Glomerular visceral epithelial cell (primary cell): ENCODE measurements at regions not wholly inside any gene's neighbourhood (a gene's known extent, or its start where the extent isn't known, plus 50 kb on each side); places are given as distances from the start of the nearest gene placed in this dataset.

Experiments
- DNase-seq: peaks from one replicate; pipeline ENCODE4 v3.0.0-alpha.2; 2016; ENCODE audit errors: extremely low spot score

DNA sequence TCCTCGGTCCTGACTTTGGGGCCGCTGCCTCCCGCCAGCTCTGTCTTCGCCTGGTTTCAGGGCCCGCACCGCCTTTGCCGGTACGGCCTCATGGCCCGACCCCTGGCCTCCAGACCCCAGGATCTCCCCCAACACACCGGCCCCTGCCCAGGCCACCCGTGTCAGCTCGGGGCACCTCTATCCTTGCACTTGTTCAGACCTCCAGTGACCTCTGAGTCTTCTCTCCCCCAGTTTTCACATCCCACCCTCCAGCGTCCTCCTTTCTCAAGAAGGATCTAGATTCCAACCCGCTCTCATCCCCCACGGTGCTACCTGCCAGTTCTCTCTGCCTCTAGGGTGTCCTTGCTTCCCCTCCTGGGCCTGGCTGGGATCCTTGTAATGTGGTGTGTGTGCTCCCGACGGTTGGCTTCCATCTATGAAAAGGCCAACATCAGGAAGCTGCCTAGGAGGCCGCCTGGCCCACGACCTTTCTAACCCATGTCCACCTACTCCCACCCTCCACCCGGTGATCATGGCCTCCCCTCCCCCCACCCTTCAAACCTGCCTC lies 61.1 kb downstream of the SPATA31C2 start:
- no peak for DNase-seq

DNA sequence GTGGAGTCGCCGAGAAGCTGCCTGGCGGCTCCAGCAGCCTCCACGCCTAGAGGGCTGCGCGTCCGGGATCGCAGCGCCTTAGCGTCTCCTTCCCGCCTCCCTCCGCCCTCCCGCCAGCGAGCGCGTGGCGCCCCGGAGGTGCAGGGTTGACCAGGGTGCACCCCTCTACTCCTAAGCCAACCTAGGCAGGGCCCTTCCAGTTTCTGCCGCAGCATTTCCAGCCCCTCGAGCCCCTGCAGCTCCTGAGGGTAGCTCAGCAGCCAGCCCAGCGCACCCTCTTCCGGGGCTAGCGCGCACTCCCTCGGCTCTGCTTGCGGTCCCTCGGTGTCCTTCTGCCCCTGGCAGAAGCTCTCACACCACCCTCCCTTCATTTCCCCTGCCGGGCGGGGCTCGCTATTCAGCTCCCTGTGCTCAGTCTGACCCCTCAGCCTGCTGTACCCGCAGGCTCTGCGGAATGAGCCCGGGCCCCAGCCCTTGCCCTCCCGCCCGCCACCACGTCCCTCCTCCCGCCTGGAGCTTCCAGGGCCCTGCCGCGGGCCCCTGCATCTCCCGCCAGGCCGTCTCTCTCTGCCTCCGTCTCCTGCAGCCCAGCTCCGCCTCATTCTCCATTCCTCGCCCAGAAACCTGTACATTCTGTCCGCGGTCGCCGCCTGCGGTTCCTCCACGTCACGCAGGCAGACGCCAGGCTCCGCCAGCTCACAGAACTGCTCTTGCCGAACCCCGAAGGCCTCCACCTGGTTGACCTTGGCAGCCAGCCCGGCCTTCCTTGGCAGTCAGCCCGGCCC lies 61.8 kb downstream of the SPATA31C2 start:
- DNase-seq, result peak; percentile 98

DNA sequence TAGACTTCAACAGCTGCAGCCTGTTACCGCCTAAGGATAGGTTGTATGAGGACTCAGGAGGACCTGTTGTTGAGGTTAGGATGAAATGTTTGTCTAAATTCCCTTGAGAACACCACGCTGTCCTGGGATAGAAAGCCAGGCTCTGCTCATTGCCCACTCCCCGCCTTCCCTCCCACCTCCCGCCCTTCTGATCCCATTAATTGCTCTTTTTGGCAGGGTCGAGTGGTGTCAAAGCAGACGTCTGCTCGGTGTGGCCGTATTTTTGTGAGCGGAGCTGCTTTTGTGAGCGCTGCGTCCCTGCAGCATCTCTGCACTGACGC lies 62.3 kb downstream of the SPATA31C2 start:
- no peak for DNase-seq

DNA sequence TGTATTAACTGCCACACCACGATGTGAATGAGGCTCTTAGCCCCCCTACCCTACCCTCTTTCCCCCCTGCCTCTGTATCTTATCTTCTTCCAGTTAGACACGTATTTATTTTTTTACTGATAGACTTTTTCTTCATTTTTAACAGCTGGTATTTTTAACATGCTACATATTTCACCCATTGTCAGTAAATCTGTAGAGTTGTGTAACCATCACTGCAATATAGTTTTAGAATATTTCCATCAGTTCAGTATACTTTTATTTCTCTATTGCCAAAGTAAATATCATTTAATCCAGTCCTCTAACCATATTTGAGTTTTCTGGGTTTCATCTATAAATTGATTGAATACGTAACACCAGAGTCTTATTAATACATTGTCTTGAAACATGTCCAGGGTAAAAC lies 62.8 kb downstream of the SPATA31C2 start:
- DNase-seq, result no peak

DNA sequence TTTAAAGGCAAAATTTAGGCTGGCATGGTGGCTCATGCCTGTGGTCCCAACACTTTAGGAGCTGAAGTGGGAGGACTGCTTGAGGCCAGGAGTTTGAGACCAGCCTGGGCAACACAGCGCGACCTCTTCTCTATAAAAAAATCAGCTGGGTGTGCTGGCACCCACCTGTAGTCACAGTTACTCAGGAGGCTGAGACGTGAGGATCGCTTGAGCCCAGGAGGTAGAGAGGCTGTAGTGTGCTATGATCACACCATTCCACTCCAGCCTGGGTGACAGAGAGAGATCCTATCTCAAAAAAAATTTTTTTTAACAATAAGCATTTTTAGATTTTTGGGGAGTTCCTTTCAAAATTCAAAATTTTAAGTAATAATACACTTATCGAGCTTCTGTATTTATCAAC lies 63.3 kb downstream of the SPATA31C2 start:
- DNase-seq, result no peak

DNA sequence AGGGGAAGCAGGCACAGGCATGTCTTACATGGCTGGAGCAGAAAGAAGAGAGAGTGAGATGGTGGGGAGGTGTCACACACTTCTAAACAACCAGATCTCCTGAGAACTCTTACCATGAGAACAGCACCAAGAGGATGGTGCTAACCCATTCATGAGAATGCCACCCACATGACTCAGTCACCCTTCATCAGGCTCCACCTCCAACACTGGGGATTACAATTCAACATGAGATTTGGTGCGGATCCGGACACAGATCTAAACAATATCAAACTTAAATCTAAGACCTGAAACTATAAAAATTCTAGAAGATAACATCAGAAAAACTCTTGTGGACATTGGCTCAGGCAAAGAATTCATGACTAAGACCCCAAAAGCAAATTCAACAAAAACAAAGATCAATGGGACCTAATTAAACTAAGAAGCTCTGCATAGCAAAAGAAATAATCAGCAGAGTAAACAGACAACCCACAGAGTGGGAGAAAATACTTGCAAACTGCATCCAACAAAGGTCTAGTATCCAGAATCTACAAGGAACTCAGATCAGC lies 65.4 kb downstream of the SPATA31C2 start:
- no peak for DNase-seq

DNA sequence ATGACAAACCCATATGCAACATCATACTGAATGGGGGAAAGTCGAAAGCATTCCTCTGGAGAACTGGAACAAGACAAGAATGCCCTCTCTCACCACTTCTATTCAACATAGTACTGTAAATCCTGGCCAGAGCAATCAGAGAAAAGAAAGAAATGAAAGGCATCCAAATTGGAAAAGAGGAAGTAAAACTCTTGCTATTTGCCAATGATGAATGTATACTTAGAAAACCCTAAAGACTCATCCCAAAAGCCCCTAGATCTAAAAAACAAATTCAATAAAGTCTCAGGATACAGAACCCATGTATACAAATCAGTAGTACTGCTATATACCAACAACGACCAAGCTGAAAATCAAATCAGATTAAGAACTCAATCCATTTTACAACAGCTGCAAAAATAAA lies 66.9 kb downstream of the SPATA31C2 start:
- no peak for DNase-seq

DNA sequence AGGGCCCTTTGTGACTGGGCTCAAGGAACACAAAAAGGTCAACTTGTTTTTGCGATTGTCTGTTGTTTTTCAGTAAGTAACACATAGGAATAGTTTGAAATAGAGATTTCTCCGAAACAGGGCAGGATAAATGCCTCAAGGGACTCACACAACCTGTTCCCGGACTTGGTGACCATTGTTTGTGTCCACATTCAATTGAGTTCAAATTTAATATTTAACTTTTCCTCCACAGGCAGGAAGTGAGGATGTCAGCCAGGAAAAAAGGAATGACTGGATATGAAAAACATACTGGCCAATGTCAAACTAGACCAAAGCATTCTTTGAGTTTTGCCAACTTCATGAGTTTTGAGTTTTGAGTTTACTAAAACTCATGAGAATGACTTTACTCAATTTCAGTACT lies 72.7 kb downstream of the SPATA31C2 start:
- no peak for DNase-seq

DNA sequence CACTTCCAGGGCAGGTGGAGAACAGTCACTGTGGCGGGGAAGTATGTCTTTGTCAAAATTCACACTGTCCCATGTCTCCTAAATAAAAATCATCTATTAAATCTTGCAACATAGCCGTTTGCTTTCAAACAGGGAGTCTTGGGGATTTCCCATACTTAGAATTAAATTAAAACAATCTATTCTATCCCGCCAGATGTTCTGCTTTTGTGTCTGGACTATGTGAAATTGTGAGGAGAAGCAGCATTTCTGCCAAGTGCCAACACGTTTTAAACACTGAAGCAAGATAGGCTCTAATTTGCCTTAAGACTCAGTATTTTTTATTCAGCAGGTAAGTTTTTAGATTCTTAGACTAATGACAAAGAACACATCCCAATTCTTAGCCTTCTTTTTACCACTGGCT lies 73.7 kb downstream of the SPATA31C2 start:
- no peak for DNase-seq

DNA sequence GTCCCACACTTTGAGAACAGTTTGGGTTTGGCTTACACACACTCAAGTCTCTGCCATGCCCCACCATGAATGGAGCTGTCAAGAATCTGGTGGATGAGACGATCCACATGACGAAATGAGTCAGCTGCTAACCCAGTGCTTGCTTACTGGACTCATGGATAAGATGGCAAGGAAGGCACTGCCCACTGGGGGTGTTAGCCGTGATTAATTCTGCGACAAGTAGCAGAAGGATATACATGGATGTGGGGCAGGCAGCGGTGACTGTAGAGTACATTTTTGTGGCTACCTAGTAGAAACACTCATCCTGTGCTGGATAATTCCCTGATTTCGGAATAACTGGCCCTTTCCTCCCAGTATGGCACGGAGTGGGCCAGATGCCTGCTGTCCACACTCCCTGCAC lies 77.5 kb downstream of the SPATA31C2 start:
- DNase-seq, result peak; percentile 40

DNA sequence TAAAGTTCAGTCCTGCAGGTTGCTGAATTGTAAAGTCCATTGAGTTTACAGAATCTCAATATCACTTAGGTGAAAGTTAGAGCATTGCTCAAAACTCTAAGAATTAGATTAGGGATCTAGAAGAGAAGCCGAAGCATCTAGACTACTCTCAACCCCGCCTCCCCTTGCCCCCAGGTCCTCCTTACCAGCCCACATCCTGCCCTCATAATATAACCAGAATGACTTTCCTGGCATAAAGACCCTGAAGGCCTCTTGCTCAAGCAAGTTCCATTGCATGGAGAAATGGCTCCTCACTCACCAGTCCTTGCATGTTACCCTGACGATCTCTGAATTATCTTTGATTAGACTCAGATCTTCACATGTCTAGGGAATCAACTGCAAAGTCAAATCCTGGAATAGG lies 78.8 kb downstream of the SPATA31C2 start:
- no peak for DNase-seq

DNA sequence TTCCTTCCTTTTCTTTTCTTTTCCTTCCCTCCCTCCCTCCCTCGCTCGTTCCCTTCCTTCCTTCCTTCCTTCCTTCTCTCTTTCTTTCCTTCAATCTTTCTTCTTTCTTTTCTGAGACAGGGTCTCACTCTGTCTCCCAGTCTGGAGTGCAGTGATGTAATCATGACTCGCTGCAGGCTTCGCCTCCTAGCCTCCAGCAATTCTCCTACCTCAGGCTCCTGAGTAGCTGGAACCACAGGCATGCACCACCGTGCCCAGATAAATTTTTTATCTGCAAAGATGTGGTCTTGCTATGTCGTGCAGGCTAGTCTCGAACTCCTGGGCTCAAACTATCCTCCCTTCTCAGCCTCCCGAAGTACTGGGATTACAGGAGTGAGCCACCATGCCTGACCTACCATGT lies 81.4 kb downstream of the SPATA31C2 start:
- peak; percentile 45 for DNase-seq

DNA sequence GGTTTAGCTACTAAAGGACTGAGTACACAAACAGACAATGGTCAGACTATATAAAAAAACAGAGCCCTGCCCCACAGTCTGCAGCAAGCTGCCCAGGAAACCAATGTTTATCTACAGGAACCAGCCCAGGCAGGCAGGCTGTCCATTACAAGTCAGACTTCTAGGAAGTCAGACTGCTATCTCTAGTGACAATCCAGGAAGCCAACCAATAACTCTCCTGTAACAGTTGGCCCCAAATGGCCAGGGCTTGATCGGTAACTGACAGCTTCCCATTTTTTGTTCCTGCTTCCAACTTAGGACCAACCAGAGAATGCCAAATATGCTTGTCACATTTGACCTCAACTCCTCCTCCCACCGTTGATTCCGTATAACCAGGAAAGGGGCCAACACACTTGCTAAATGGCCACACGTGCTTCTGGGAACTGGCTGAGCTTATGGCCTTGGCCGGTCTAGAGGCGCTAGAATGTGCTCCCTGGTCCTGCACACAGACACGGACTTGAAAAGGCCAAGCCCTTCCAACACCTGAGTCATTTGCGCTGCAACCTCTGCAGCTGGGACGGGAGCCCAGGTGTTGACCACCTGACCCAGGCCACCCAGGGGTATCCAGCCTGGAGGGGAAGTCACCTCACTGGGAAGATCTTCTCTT lies 79.6 kb upstream of the CDK20 start:
- DNase-seq, result no peak

DNA sequence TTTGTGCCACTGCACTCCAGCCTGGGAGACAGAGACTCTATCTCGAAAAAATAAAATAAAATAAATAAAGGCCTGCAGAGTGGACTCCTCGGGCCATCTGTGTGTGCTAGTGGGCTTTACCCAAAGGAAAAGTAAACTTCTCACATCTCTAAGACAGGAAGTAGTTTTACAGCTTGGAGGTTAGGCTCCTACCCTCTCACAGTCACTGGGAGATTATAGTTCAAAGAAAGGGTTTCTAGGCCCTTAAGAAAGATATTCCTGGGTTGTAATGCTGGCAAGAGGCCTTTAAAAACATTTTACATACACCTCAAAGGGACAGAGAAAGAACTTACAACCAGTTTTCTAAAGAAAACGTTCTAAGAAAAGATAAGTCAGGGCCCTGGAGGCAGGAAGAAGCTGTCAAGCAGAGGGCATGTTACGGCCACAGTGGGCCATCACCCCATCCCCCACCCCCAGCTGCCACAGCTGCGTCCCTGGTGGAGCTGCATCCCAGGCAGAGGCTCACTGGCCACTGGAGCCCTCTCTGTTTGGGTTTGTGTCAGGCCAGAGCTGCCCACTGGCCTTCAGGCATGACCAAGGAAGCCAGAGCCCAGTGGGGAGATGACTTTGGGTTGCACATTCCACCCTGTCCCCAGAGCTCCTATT lies 78.1 kb upstream of the CDK20 start:
- no peak for DNase-seq

DNA sequence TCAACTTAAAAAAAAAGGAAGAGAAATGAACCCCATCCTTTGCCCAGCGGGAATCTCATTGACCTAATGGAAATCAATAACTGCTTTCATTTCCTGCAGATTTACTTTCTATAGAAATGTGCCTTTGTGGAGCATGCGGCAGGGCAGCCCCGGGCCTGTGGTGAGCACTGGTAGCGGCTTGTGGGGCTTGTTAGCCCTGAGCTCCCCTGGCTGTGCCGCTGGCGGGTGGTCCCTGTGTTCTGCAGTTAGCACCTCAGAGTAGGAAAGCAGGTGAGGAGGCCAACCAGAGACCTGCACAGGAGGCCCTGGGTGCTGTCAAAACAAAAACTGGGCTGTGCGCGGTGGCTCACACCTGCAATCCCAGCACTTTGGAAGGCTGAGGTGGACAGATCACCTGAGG lies 76.8 kb upstream of the CDK20 start:
- no peak for DNase-seq

DNA sequence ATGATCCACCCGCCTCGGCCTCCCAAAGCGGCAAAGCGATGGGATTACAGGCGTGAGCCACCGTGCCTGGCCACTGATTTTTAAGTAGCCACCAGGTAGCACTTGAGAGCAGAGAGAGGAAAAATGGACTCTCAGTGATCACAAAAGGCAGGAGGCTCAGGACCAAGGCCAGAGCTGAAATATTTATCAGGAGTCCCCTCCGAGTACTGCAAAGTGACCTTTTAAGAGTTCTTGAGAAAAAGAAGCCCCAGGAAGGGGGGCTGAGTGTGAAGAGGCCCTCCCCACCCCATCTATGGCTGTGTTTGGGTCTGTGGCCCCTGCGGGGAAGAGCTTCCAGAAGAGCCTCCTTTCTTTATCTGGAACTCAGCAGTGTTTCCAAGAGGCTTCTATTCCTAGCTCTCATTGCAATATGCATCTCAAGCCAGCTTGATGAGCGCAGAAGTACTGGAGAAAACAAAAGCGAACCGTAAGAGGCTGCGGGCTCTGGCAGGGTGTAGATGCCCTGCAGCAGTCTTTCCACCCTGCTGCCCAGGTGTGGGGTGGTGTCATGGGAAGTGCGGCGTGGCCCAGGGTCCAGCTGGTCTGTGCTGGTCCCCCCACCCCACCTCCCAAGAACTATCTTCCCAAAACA lies 75.5 kb upstream of the CDK20 start:
- no peak for DNase-seq

DNA sequence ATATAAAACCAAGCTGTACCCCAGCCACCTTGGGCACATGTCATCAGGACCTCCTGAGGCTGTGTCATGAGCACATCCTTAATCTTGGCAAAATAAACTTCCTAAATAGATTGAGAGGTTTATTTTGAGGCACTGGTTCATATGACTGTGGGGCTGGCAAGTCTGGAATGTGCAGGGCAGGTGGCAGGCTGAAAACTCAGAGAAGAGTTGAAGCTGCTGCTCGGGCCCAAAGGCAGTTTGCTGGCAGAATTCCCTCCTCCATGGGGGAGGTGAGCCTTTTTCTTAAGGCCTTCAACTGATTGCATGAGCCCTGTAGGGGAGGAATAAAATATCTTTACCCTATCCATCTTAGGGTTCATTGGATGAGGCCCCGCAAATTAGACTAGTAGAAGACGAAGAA lies 72.2 kb upstream of the CDK20 start:
- DNase-seq, result no peak

DNA sequence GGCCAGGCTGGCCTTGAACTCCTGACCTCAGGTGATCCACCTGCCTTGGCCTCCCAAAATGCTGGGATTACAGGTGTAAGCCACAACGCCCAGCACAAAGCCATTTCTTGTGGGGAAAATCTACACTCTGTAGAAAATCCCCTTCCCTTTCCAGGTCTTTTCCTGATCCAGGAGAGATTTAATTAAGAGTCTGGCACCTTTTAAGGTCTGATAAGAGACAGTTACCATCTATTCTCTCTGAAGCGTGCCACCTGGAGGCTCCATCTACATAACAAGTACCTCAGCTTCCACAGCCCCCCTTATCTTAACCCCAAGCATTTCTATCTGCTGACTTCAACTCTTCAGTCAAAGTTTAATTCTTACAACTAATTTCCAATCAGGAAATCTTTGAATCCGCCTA lies 71.4 kb upstream of the CDK20 start:
- no peak for DNase-seq

DNA sequence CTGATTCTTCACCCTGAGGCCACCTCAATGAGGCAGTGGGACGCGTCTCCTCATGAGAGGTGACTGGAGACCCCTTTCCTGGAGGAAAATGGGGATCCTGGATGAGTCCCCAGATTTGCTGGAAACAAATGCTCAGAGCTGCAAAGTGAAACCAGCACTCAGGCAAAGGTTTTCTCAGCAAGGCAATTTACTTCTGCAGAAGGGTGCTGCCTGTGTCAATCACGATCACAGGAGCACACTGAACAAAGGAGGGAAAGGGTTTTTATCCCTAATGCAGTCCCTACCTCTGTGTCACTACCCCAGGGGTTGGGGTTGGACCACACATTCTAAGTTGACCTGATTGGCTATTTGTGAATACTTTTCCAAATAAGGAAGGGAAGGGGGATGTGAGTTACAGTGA lies 69.9 kb upstream of the CDK20 start:
- DNase-seq, result no peak

DNA sequence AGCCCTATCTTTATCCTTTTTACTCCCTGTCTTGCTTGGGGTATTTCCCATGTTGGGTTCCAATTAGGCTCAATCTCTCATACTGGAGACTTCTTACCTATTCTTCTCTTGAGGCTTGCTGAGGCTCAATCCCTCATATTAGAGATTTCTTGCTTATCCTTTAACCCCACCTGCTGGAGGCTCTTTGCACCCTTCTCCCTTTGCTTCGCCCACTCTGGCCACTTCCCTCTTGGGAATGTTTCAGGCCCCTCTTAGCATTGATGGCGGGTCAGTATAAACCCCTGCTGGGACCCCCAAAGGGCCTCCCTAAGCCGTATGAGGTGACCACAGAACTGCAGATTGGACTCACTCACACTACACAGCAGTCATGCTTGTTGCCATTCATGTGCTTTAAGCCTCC lies 69.3 kb upstream of the CDK20 start:
- no peak for DNase-seq

DNA sequence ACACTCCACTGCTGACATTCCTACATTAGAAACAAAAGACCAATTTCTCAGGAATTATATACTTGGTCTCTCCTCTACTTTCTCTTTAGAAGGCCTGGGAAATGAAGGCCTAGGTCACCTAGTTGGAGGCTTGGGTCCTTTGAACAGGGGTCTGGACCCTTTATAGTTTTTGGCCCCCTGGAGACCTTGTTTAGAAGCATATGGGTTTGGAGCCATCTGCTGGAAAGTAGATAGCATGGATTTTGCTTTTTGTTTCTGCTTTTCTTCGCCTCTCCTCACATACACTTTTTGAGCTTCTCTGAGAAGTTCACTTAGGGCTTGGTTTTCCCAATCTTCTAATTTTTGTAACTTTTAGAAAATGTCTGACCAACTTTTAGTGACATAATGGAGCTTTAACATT lies 67.1 kb upstream of the CDK20 start:
- DNase-seq, result no peak

DNA sequence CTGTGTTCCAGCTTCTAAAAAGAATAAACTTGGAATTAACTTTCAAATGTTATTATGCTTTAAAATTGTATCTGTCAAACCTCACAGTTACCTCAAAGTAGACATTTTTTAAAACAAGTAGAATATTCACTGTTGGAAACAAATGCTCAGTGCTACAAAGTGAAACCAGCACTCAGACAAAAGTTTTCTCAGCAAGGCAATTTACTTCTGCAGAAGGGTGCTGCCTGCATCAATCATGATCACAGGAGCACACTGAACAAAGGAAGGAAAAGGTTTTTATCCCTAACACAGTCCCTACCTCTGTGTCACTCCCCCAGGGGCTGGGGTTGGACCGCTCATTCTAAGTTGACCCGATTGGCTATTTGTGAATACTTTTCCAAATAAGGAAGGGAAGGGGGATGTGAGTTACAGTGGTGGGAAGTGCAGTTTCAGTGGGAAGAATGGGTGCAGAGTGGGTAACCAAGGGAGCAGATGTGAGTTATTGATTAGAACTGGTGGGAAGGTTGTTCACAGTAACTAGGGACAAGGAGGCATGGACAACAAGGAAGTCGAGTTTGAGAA lies 63.0 kb upstream of the CDK20 start:
- no peak for DNase-seq
